ENCODE measurements at regions not wholly inside any gene's neighbourhood (a gene's known extent, or its start where the extent isn't known, plus 50 kb on each side); places are given as distances from the start of the nearest gene placed in this dataset.

DNA sequence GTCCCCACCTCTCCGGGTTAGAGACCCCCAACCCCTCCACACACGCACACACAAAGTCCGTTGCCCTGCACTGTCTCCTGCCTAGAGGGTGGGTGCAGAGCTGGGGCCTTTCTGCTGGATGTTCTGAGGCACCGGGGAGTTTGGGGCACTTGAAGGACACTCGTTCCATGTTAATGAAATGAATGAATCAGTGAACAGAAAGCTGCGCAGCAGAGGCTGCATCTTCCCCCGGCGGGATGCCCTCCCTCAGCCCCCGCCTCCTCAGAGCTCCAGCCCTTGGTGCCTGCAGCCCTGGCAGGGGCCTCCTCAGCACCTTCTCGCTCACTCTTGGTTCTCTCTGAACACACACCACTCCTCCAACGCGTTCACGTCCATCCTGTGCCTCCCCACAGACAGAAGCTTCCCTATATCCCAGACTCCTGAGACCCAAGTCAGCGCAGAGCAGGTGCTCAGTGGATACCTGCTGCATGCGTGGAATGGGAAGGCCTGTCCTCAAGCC is 611.9 kb downstream of the TBC1D22A start:
- Histone ChIP-seq H3K27me3 (replicated peaks; ENCODE audit: insufficient read depth) (peaks cover 6% of the 10 kb centered on the region), H3K9me2 (ENCODE audit: insufficient read depth) (no peaks in the 10 kb centered on the region), H3K27ac (no peak overlapping the region), H3K4me2 (ENCODE audit: unreplicated experiment) (no peak overlapping the region), H3K36me3 (ENCODE audit: low read depth) (no peaks in the 10 kb centered on the region), H3K79me2 (ENCODE audit: insufficient read depth) (no peaks in the 10 kb centered on the region), H4K20me1 (ENCODE audit: insufficient read depth) (no peaks in the 10 kb centered on the region), H3F3A (ENCODE audit: insufficient read depth) (no peaks in the 10 kb centered on the region), H3K4me1 (ENCODE audit: insufficient read depth) (no peaks in the 10 kb centered on the region), H2AFZ (no peak overlapping the region), H3K4me3 (no peak overlapping the region), H3K9ac (no peak overlapping the region), H3K9me3 (ENCODE audit: low read depth) (no peaks in the 10 kb centered on the region)
- WGBS, 2 experiments (ENCODE audit: low coverage in 1 of 2, low lambda C conversion rate in 2 of 2, missing lambda C conversion rate in 2 of 2), result 59% methylated on average over 11 to 15 of the region's 15 CpGs
- in situ Hi-C loops (cut with MboI), result no loop called here
- no peak for TF ChIP-seq EZH2phosphoT487 (IDR thresholded peaks at IDR 0.05; ENCODE audit: insufficient read depth, low read depth)
- no peak for TF ChIP-seq EZH2 (IDR thresholded peaks at IDR 0.05; ENCODE audit: insufficient read depth, poor library complexity, severe bottlenecking)
- DNase-seq, result no peak

DNA sequence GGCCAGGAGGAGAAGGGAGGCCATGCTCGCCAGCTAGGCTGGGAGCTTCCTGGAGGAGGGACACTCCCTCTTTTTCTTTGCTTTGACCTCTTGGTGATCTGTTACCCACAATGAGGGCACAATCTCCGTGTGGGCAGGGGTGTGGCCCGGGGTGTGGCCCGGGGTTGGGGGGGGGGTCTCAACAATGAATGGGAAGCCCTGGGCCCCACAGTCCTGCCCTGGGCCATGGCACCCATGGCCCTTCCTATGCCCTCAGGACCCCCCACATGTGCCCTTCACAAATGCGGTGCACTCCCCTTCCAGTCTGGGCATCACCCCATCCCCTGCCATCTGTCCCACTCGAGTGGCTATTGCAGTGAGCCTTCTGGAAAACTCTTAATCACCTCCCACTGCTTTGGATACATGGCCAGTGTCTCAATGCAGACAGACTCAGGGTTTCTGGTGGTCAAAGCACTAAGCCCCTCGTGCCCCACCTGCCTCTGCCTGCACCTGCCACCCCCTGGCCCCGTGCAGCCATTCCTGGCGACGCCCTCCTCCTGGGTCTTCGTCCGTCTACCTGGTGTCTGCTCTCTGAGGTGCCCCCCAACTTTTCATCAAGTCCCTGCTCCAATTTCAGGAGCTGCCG is 611.3 kb downstream of the TBC1D22A start:
- Histone ChIP-seq H2AFZ (no peak overlapping the region), H3K27ac (no peak overlapping the region), H3K36me3 (ENCODE audit: low read depth) (no peaks in the 10 kb centered on the region), H3K9ac (no peak overlapping the region), H3K4me1 (ENCODE audit: insufficient read depth) (no peaks in the 10 kb centered on the region), H3K9me2 (ENCODE audit: insufficient read depth) (no peaks in the 10 kb centered on the region), H3K4me3 (no peak overlapping the region), H4K20me1 (ENCODE audit: insufficient read depth) (no peaks in the 10 kb centered on the region), H3K9me3 (ENCODE audit: low read depth) (no peaks in the 10 kb centered on the region), H3K4me2 (ENCODE audit: unreplicated experiment) (no peak overlapping the region), H3K79me2 (ENCODE audit: insufficient read depth) (no peaks in the 10 kb centered on the region), H3K27me3 (replicated peaks; ENCODE audit: insufficient read depth) (peaks cover 6% of the 10 kb centered on the region), H3F3A (ENCODE audit: insufficient read depth) (no peaks in the 10 kb centered on the region)
- 53 to 55% methylated on average over 12 to 13 of the region's 13 CpGs for WGBS, 2 experiments (ENCODE audit: low coverage in 1 of 2, low lambda C conversion rate in 2 of 2, missing lambda C conversion rate in 2 of 2)
- no peak for TF ChIP-seq EZH2phosphoT487 (IDR thresholded peaks at IDR 0.05; ENCODE audit: insufficient read depth, low read depth)
- TF ChIP-seq EZH2 (IDR thresholded peaks at IDR 0.05; ENCODE audit: insufficient read depth, poor library complexity, severe bottlenecking), result no peak
- in situ Hi-C loops (cut with MboI), result no loop called here
- DNase-seq, result no peak

DNA sequence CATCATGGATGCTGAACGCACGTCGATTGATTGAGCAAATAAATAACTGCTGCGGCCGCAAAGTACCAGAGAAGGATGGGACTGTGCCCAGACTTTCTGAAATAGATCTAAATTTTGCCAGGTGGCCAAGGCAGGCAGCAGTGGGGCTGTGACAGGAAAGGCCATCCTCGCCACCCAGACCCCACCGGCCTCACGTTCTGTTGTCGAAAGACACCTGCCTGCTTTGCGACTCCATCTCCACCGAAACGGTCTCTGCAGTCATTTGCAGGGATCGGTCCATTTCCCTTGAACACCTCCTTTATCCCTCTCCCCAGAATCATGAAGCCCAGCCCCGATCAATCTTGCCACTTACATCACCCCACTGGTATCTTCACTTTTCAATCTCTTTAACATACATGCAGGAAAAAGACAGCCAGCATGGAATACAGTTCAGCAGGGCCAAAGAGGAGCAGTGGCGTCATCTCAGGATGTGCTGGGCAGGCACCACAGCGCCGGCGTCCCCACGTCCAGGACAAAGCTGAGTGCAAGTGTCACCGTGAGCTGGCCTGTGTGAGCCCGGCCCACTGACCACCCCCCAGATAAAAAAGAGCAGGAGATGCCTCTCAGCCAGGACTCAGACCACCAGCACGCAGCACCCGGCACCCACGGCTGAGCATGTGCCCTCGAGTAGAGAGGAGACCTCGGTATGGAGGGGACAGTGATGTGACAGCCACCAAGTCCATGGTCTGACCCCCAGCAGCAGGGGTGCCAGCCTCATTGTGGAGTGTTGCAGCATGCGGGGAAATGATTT is 610.3 kb downstream of the TBC1D22A start:
- Histone ChIP-seq H3K9ac (no peak overlapping the region), H3K4me1 (ENCODE audit: insufficient read depth) (no peaks in the 10 kb centered on the region), H2AFZ (no peak overlapping the region), H3F3A (ENCODE audit: insufficient read depth) (no peaks in the 10 kb centered on the region), H3K4me3 (no peak overlapping the region), H3K4me2 (ENCODE audit: unreplicated experiment) (no peak overlapping the region), H3K27ac (no peak overlapping the region), H3K27me3 (replicated peaks; ENCODE audit: insufficient read depth) (peaks cover 6% of the 10 kb centered on the region), H4K20me1 (ENCODE audit: insufficient read depth) (no peaks in the 10 kb centered on the region), H3K9me3 (ENCODE audit: low read depth) (no peaks in the 10 kb centered on the region), H3K9me2 (ENCODE audit: insufficient read depth) (no peaks in the 10 kb centered on the region), H3K79me2 (ENCODE audit: insufficient read depth) (no peaks in the 10 kb centered on the region), H3K36me3 (ENCODE audit: low read depth) (no peaks in the 10 kb centered on the region)
- no peak for DNase-seq
- in situ Hi-C loops (cut with MboI), result no loop called here
- TF ChIP-seq EZH2phosphoT487 (IDR thresholded peaks at IDR 0.05; ENCODE audit: insufficient read depth, low read depth), result no peak
- 71 to 74% methylated on average over 26 to 27 of the region's 27 CpGs for WGBS, 2 experiments (ENCODE audit: low coverage in 1 of 2, low lambda C conversion rate in 2 of 2, missing lambda C conversion rate in 2 of 2)

- 71 to 72% methylated on average over 15 of the region's 15 CpGs for WGBS, 2 experiments (ENCODE audit: low coverage in 1 of 2, low lambda C conversion rate in 2 of 2, missing lambda C conversion rate in 2 of 2)
- Histone ChIP-seq H3K79me2 (ENCODE audit: insufficient read depth) (no peaks in the 10 kb centered on the region), H2AFZ (no peak overlapping the region), H3K9me3 (ENCODE audit: low read depth) (no peaks in the 10 kb centered on the region), H3K4me3 (no peak overlapping the region), H3K36me3 (ENCODE audit: low read depth) (no peaks in the 10 kb centered on the region), H3K27me3 (replicated peaks; ENCODE audit: insufficient read depth) (peaks cover 6% of the 10 kb centered on the region), H3K9ac (no peak overlapping the region), H3K27ac (no peak overlapping the region), H3K4me2 (ENCODE audit: unreplicated experiment) (no peak overlapping the region), H3F3A (ENCODE audit: insufficient read depth) (no peaks in the 10 kb centered on the region), H3K4me1 (ENCODE audit: insufficient read depth) (no peaks in the 10 kb centered on the region), H3K9me2 (ENCODE audit: insufficient read depth) (no peaks in the 10 kb centered on the region), H4K20me1 (ENCODE audit: insufficient read depth) (no peaks in the 10 kb centered on the region)
- DNase-seq, result no peak
- in situ Hi-C loops (cut with MboI), result no loop called here
- TF ChIP-seq EZH2 (IDR thresholded peaks at IDR 0.05; ENCODE audit: insufficient read depth, poor library complexity, severe bottlenecking) (no peak), EZH2phosphoT487 (IDR thresholded peaks at IDR 0.05; ENCODE audit: insufficient read depth, low read depth) (no peak)
Measured at GRCh38 chr22:47372111-47372581, 609.7 kb downstream of the TBC1D22A start.
